GM12878 (cell line): ENCODE measurements at regions not wholly inside any gene's neighbourhood (a gene's known extent, or its start where the extent isn't known, plus 50 kb on each side); places are given as distances from the start of the nearest gene placed in this dataset.

Source experiments
- ATAC-seq: fragments of 200-7000 bp; cut with Tn5 transposase; 3 replicates; pipeline ENCODE4 v1.9.1; 2020; ENCODE audit warnings: mild to moderate bottlenecking, moderate library complexity
- BruUV-seq: library from RNA; stranded (reverse); fragments of 400-500 nt; replicated peaks from 2 replicates; lab custom pipeline; 2021; lab: Mats Ljungman, UMichigan
- CTCF ChIA-PET: fragments of 300-600 bp; sonication (Branson Sonifier 250); formaldehyde crosslinking; extraction: SDS; loops from one replicate; lab custom pipeline; 2021; ENCODE audit warnings: inconsistent platforms; lab: Yijun Ruan, JAX
- POLR2A ChIA-PET: fragments of 350-600 bp; formaldehyde crosslinking; extraction: SDS; loops from one replicate; lab custom pipeline; 2021; ENCODE audit warnings: inconsistent platforms; lab: Charles Lee
- RAD21 ChIA-PET: fragments of 300-600 bp; sonication (Branson Sonifier 250); formaldehyde crosslinking; loops from one replicate; lab custom pipeline; 2023; ENCODE audit warnings: antibody characterized with exemption; ENCODE audit not compliant: unreplicated experiment; lab: Charles Lee
- SMC1A ChIA-PET: fragments of 300-600 bp; sonication (Branson Sonifier 250); formaldehyde crosslinking; loops from one replicate; lab custom pipeline; 2023; ENCODE audit not compliant: unreplicated experiment, uncharacterized antibody; lab: Charles Lee
- DNase-seq: peaks from one replicate; pipeline ENCODE4 v3.0.0-alpha.2; 2011; ENCODE audit warnings: low read depth, low spot score
- FAIRE-seq: peaks from 3 replicates; lab custom pipeline; 2011; peaks lifted over from hg19 to GRCh38; lab: Jason Lieb, UNC
- H2AFZ ChIP-seq: 2 replicates; pipeline ENCODE4 v1.6.0; 2011; ENCODE audit warnings: low read depth, low read length, control low read depth; ENCODE audit not compliant: control insufficient read depth
- H3K27ac ChIP-seq: 2 replicates; pipeline ENCODE4 v1.5.1; 2011; ENCODE audit warnings: control low read depth; ENCODE audit not compliant: control insufficient read depth, insufficient read depth
- H3K27me3 ChIP-seq, 2 experiments: replicated peaks in 1 of 2; 2 replicates each; pipeline versions ENCODE4 v1.6.0 to v1.6.1; 2011; ENCODE audit warnings: low read length in 1 of 2; ENCODE audit not compliant: control insufficient read depth in 2 of 2, insufficient read depth in 2 of 2
- H3K36me3 ChIP-seq, 2 experiments: 2 replicates each; pipeline ENCODE4 v1.5.1; 2011; ENCODE audit warnings: low read length in 1 of 2; ENCODE audit not compliant: control insufficient read depth in 2 of 2, insufficient read depth in 2 of 2
- H3K4me1 ChIP-seq: 2 replicates; pipeline ENCODE4 v1.6.1; 2011; ENCODE audit warnings: mild to moderate bottlenecking, low read length, moderate library complexity, mixed read lengths; ENCODE audit not compliant: control insufficient read depth, insufficient read depth
- H3K4me2 ChIP-seq: 2 replicates; pipeline ENCODE4 v1.6.0; 2011; ENCODE audit warnings: control low read depth; ENCODE audit not compliant: control insufficient read depth, insufficient read depth
- H3K4me3 ChIP-seq: fragments of 200-600 bp; sonication (generic); 2 replicates; pipeline ENCODE4 v1.5.1; 2016
- H3K79me2 ChIP-seq: 2 replicates; pipeline ENCODE4 v1.6.0; 2011; ENCODE audit warnings: low read length; ENCODE audit not compliant: control insufficient read depth, insufficient read depth
- H3K9ac ChIP-seq: 2 replicates; pipeline ENCODE4 v1.8.0; 2011; ENCODE audit warnings: low read length, control low read depth, mixed read lengths; ENCODE audit not compliant: control insufficient read depth, insufficient read depth
- H3K9me3 ChIP-seq: replicated peaks from 3 replicates; pipeline ENCODE4 v1.5.1; 2011; ENCODE audit warnings: mild to moderate bottlenecking, low read length; ENCODE audit not compliant: control insufficient read depth, insufficient read depth
- H4K20me1 ChIP-seq: 2 replicates; pipeline ENCODE4 v1.6.0; 2011; ENCODE audit not compliant: control insufficient read depth, insufficient read depth
- CBFB ChIP-seq: IDR thresholded peaks from 2 replicates; pipeline ENCODE4 v1.6.1; 2016; ENCODE audit warnings: antibody characterized with exemption, low read depth
- CEBPB ChIP-seq, 2 experiments: fragments of 150-350 bp in 1 of 2; IDR thresholded peaks; 2 replicates each; pipeline ENCODE4 v1.6.1; 2012 to 2014; ENCODE audit warnings: low read depth in 2 of 2, low read length in 2 of 2, borderline replicate concordance in 1 of 2, inconsistent platforms in 1 of 2
- GABPA ChIP-seq: IDR thresholded peaks from 2 replicates; pipeline ENCODE4 v1.6.1; 2014; ENCODE audit warnings: antibody characterized with exemption, low read depth, mild to moderate bottlenecking, inconsistent platforms
- KAT2A ChIP-seq: conservative IDR thresholded peaks from 2 replicates; pipeline ENCODE4 v1.6.1; 2011; ENCODE audit warnings: low read depth, low read length; ENCODE audit not compliant: control insufficient read depth
- MYC ChIP-seq: IDR thresholded peaks from 2 replicates; pipeline ENCODE4 v1.6.1; 2011; ENCODE audit warnings: mild to moderate bottlenecking, low read length, moderate library complexity, inconsistent platforms; ENCODE audit not compliant: insufficient read depth, insufficient replicate concordance, insufficient read length, severe bottlenecking
- NR2C1 ChIP-seq: fragments of 450-650 bp; IDR thresholded peaks from 2 replicates; pipeline ENCODE4 v1.6.1; 2017; ENCODE audit warnings: antibody characterized with exemption, mild to moderate bottlenecking, moderate library complexity
- SIN3A ChIP-seq: IDR thresholded peaks from 2 replicates; pipeline ENCODE4 v1.6.1; 2012; ENCODE audit warnings: low read depth, low read length, improper control_type of control experiment
- SIX5 ChIP-seq: IDR thresholded peaks from 2 replicates; pipeline ENCODE4 v1.6.1; 2011; ENCODE audit warnings: mild to moderate bottlenecking, low read depth, low read length, moderate library complexity; ENCODE audit not compliant: severe bottlenecking
- STAT1 ChIP-seq: fragments of 450-650 bp; conservative IDR thresholded peaks from 2 replicates; pipeline ENCODE4 v1.6.1; 2014; ENCODE audit warnings: antibody characterized with exemption, mild to moderate bottlenecking
- TCF12 ChIP-seq: IDR thresholded peaks from 2 replicates; pipeline ENCODE4 v1.6.1; 2011; ENCODE audit warnings: low read depth, mild to moderate bottlenecking, low read length
- ZNF217 ChIP-seq: fragments of 450-650 bp; IDR thresholded peaks from 2 replicates; pipeline ENCODE4 v1.6.1; 2017; ENCODE audit warnings: antibody characterized with exemption, mild to moderate bottlenecking
- ZSCAN29 ChIP-seq: fragments of 450-650 bp; IDR thresholded peaks from 2 replicates; pipeline ENCODE4 v1.6.1; 2017; ENCODE audit warnings: mild to moderate bottlenecking, moderate library complexity
- WGBS: methylation state at CpG from one replicate; pipeline ENCODE4 v1.1.6; 2016; ENCODE audit warnings: low lambda C conversion rate; ENCODE audit not compliant: insufficient replicate concordance, insufficient coverage; ENCODE audit errors: missing lambda C conversion rate; 5-methylcytosine and 5-hydroxymethylcytosine counted together
- in situ Hi-C: fragments of 300-500 bp; cut with MboI; formaldehyde crosslinking; loops from 9 replicates; pipeline ENCODE4 v1.14.3; 2018; ENCODE audit warnings: mixed read lengths
- intact Hi-C: fragments of 100-400 bp; cut with micrococcal nuclease; formaldehyde crosslinking; loops from one replicate; pipeline ENCODE4 v1.14.2; 2022; ENCODE audit not compliant: unreplicated experiment
- TF ChIP-seq, protein P1 (sequence below): fragments of 450-650 bp; IDR thresholded peaks from 2 replicates; pipeline ENCODE4 v1.6.1; 2017; ENCODE audit warnings: mild to moderate bottlenecking, low read depth, inconsistent platforms; ENCODE audit not compliant: poor library complexity, severe bottlenecking
- TF ChIP-seq, protein P2 (sequence below): fragments of 450-650 bp; IDR thresholded peaks from 2 replicates; pipeline ENCODE4 v1.6.1; 2017; ENCODE audit warnings: mild to moderate bottlenecking, moderate library complexity
- TF ChIP-seq, protein P3 (sequence below): IDR thresholded peaks from 2 replicates; pipeline ENCODE4 v1.6.1; 2012; ENCODE audit warnings: low read depth, low read length, improper control_type of control experiment

DNA sequence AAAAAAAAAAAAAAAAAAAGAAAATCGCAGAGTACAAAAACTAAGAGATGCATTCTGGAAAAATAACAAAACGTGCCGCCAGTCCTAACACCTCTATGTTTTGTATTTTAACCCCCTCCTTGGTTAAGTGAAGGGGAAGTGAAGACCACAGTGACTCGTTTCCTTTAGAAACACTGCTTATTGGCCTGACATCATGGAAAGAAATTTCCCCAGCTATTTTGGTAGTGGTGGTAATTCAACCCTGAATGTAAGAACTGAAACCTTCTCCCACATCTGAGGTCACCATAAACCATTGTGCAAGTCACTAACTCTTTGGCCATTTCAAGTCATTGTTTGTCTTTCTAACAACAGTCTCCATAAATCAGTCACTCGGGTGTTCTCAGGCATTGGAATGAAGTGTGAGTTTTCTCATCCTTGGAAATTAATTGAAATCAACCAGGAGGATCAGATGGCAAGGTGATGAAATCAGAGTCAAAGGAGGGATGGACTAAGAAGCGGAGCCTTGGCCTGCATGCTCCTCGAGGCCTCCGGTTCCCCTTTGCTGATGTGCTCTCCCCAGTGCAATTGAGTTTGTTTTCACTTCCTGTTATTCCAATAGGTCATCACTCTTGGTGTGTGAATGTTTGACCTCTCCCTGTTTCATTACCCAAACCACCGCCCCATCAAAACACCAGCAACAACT, 443.9 kb downstream of the FGF9 start:
- no peaks in the 10 kb centered on the region for H4K20me1 ChIP-seq
- H3K27me3 ChIP-seq = no peaks in the 10 kb centered on the region
- peak; percentile 92 for ATAC-seq
- CTCF ChIA-PET = interaction anchor here (1.0 to 2.3 kb wide), 5 partner anchors 11 to 55 kb away, joined by 3 to 16 read pairs (median 4); no protein-coding TSS in a partner anchor
- BruUV-seq = no TSS peak
- no peaks in the 10 kb centered on the region for H3K79me2 ChIP-seq
- H2AFZ ChIP-seq = peak overlapping the region; percentile 5; the same call in 1 of the 2 replicates
- POLR2A ChIA-PET = interaction anchor here (1.1 to 1.9 kb wide), 2 partner anchors 10 to 53 kb away, joined by 4 to 5 read pairs; no protein-coding TSS in a partner anchor
- peak overlapping the region; percentile 78 for H3K27ac ChIP-seq
- H3K9me3 ChIP-seq = peaks cover 6% of the 10 kb centered on the region; the same call in 2 of the 3 replicates
- no peak overlapping the region for H3K4me3 ChIP-seq
- H3K4me1 ChIP-seq = peaks cover 18% of the 10 kb centered on the region
- intact Hi-C loops (loop anchor here (1.0 to 5.0 kb wide), 4 partner anchors 48 to 442 kb away; partner anchors contain the start of gene FGF9), in situ Hi-C loops (no loop called here)
- RAD21 ChIA-PET = interaction anchor here (0.7 to 3.1 kb wide), 13 partner anchors 8 to 164 kb away, joined by 3 to 30 read pairs (median 6); no protein-coding TSS in a partner anchor
- SMC1A ChIA-PET = interaction anchor here (1.0 to 2.5 kb wide), 12 partner anchors 10 to 59 kb away, joined by 3 to 23 read pairs (median 6); no protein-coding TSS in a partner anchor
- FAIRE-seq = peak; percentile 94
- H3K9ac ChIP-seq = peak overlapping the region; percentile 40
- peak overlapping the region; percentile 32 for H3K4me2 ChIP-seq
- WGBS = 1% methylated on average over 8 of the region's 9 CpGs
- peak; percentile 99 for DNase-seq
- H3K36me3 ChIP-seq = no peaks in the 10 kb centered on the region
- TF ChIP-seq ZSCAN29 (no peak), SIX5 (peak; percentile 12), NR2C1 (0 out of 2 replicates have a peak, but pooled peaks have one; percentile 19), CBFB (peak; percentile 95), ZNF217 (peak; percentile 70), CEBPB (IDR thresholded peaks at IDR 0.05; ENCODE audit: borderline replicate concordance in 1 of 2, low read depth in 2 of 2, low read length in 2 of 2) (peak; percentile 47 to 66; a peak in 3 of 4 replicates), KAT2A (no peak), SIN3A (no peak), GABPA (peak; percentile 77), STAT1 (0 out of 2 replicates have a peak, but pooled peaks have one; percentile 76), MYC (no peak), TCF12 (peak; percentile 76)
- TF ChIP-seq, protein P1, sequence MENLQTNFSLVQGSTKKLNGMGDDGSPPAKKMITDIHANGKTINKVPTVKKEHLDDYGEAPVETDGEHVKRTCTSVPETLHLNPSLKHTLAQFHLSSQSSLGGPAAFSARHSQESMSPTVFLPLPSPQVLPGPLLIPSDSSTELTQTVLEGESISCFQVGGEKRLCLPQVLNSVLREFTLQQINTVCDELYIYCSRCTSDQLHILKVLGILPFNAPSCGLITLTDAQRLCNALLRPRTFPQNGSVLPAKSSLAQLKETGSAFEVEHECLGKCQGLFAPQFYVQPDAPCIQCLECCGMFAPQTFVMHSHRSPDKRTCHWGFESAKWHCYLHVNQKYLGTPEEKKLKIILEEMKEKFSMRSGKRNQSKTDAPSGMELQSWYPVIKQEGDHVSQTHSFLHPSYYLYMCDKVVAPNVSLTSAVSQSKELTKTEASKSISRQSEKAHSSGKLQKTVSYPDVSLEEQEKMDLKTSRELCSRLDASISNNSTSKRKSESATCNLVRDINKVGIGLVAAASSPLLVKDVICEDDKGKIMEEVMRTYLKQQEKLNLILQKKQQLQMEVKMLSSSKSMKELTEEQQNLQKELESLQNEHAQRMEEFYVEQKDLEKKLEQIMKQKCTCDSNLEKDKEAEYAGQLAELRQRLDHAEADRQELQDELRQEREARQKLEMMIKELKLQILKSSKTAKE = peak; percentile 96
- TF ChIP-seq, protein P2, sequence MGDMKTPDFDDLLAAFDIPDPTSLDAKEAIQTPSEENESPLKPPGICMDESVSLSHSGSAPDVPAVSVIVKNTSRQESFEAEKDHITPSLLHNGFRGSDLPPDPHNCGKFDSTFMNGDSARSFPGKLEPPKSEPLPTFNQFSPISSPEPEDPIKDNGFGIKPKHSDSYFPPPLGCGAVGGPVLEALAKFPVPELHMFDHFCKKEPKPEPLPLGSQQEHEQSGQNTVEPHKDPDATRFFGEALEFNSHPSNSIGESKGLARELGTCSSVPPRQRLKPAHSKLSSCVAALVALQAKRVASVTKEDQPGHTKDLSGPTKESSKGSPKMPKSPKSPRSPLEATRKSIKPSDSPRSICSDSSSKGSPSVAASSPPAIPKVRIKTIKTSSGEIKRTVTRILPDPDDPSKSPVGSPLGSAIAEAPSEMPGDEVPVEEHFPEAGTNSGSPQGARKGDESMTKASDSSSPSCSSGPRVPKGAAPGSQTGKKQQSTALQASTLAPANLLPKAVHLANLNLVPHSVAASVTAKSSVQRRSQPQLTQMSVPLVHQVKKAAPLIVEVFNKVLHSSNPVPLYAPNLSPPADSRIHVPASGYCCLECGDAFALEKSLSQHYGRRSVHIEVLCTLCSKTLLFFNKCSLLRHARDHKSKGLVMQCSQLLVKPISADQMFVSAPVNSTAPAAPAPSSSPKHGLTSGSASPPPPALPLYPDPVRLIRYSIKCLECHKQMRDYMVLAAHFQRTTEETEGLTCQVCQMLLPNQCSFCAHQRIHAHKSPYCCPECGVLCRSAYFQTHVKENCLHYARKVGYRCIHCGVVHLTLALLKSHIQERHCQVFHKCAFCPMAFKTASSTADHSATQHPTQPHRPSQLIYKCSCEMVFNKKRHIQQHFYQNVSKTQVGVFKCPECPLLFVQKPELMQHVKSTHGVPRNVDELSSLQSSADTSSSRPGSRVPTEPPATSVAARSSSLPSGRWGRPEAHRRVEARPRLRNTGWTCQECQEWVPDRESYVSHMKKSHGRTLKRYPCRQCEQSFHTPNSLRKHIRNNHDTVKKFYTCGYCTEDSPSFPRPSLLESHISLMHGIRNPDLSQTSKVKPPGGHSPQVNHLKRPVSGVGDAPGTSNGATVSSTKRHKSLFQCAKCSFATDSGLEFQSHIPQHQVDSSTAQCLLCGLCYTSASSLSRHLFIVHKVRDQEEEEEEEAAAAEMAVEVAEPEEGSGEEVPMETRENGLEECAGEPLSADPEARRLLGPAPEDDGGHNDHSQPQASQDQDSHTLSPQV = peak; percentile 70; the same call in 1 of the 2 replicates
- TF ChIP-seq, protein P3, sequence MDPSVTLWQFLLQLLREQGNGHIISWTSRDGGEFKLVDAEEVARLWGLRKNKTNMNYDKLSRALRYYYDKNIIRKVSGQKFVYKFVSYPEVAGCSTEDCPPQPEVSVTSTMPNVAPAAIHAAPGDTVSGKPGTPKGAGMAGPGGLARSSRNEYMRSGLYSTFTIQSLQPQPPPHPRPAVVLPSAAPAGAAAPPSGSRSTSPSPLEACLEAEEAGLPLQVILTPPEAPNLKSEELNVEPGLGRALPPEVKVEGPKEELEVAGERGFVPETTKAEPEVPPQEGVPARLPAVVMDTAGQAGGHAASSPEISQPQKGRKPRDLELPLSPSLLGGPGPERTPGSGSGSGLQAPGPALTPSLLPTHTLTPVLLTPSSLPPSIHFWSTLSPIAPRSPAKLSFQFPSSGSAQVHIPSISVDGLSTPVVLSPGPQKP = no peak
